ENCODE measurements at regions not wholly inside any gene's neighbourhood (a gene's known extent, or its start where the extent isn't known, plus 50 kb on each side); places are given as distances from the start of the nearest gene placed in this dataset.

- H3K9me1 ChIP-seq (replicated peaks; ENCODE audit: control insufficient read depth, extremely low read depth, insufficient read depth, low read length) = no peaks in the 10 kb centered on the region
- H3K4me3 ChIP-seq (replicated peaks in 1 of 3; ENCODE audit: insufficient read depth in 1 of 3, low read depth in 1 of 3, low read length in 3 of 3) = no peak overlapping the region
- no peaks in the 10 kb centered on the region for H3K79me2 ChIP-seq (ENCODE audit: control insufficient read depth, insufficient read depth, low read length)
- ChIA-PET POLR2A (no interaction called here), CTCF (no interaction called here)
- no peak overlapping the region for H3K4me2 ChIP-seq (ENCODE audit: insufficient read depth, low read length)
- no TSS peak for BruUV-seq (replicated peaks)
- no peaks in the 10 kb centered on the region for H3K4me1 ChIP-seq (ENCODE audit: control insufficient read depth, extremely low read depth, insufficient read depth, low read length)
- intact Hi-C loops (cut with micrococcal nuclease) = no loop called here
- no peaks in the 10 kb centered on the region for H4K20me1 ChIP-seq (replicated peaks; ENCODE audit: control insufficient read depth, extremely low read depth, insufficient read depth, low read length)
- no peak for DNase-seq (ENCODE audit: low read depth, low spot score)
- H3K27ac ChIP-seq (ENCODE audit: insufficient read depth, low read depth, low read length) = no peak overlapping the region
- TF ChIP-seq EZH2 (IDR thresholded peaks at IDR 0.05; ENCODE audit: borderline replicate concordance, low read depth, low read length, severe bottlenecking) = no peak
- no peak for TF ChIP-seq POLR2AphosphoS5 (IDR thresholded peaks at IDR 0.05; ENCODE audit: insufficient read depth, low read depth, low read length)
- TF ChIP-seq MYC (IDR thresholded peaks at IDR 0.05; ENCODE audit: low read depth, low read length) = no peak
- TF ChIP-seq JUN (IDR thresholded peaks at IDR 0.05; ENCODE audit: borderline replicate concordance, insufficient read depth, insufficient read length, low read depth) = no peak
- no peak for TF ChIP-seq MAX (IDR thresholded peaks at IDR 0.05; ENCODE audit: insufficient read depth, insufficient read length)
- TF ChIP-seq FOS (IDR thresholded peaks at IDR 0.05; ENCODE audit: borderline replicate concordance, insufficient read depth, low read length) = no peak
- no peak for TF ChIP-seq GATA2 (IDR thresholded peaks at IDR 0.05; ENCODE audit: insufficient read depth, insufficient read length, low read depth, low read length)
- no peak for TF ChIP-seq POLR2A (IDR thresholded peaks at IDR 0.05; ENCODE audit: low read depth, low read length)
- TF ChIP-seq CTCF (IDR thresholded peaks at IDR 0.05; ENCODE audit: extremely low read depth in 1 of 2, insufficient read depth in 1 of 2, low read depth in 1 of 2, low read length in 2 of 2) = no peak
- H3K36me3 ChIP-seq (ENCODE audit: control insufficient read depth in 2 of 2, extremely low read depth in 1 of 2, insufficient read depth in 2 of 2, low read length in 2 of 2) = no peaks in the 10 kb centered on the region
- dilution Hi-C loops (cut with MboI; ENCODE audit: extremely low pct_ligation_motif_present, low sequenced_read_pairs) = no loop called here
- no peak overlapping the region for H2AFZ ChIP-seq (ENCODE audit: low read depth, low read length)
- no peak overlapping the region for H3K9ac ChIP-seq (replicated peaks; ENCODE audit: extremely low read depth, insufficient read depth, low read length)
- no peaks in the 10 kb centered on the region for H3K9me3 ChIP-seq (replicated peaks; ENCODE audit: control insufficient read depth, insufficient read depth, low read length)
- no peak for FAIRE-seq
- peaks cover 2 to 6% of the 10 kb centered on the region in 2 experiments for H3K27me3 ChIP-seq (ENCODE audit: control insufficient read depth in 2 of 2, insufficient read depth in 2 of 2, low read length in 2 of 2)
These were observed 180.0 kb downstream of the TBXT start for GRCh38 chr6:165987483-165988301.

Data from endothelial cell of umbilical vein (primary cell).